Type B pancreatic cell (in vitro differentiated cells): ENCODE measurements at regions not wholly inside any gene's neighbourhood (a gene's known extent, or its start where the extent isn't known, plus 50 kb on each side); places are given as distances from the start of the nearest gene placed in this dataset.
A peak's percentile ranks its signal among the peaks of the same experiment; 100 is the strongest.

Experiments used
- DNase-seq: peaks from one replicate; pipeline ENCODE4 v3.0.0; 2021; ENCODE audit warnings: mixed read lengths; ENCODE audit not compliant: unreplicated experiment; ENCODE audit errors: extremely low spot score
- H3K27ac Mint-ChIP-seq: 2 replicates; pipeline ENCODE4 v1.8.0; 2021; ENCODE audit warnings: mild to moderate bottlenecking, mixed read lengths
- H3K27me3 Mint-ChIP-seq: 2 replicates; pipeline ENCODE4 v1.8.0; 2021; ENCODE audit warnings: mixed read lengths
- H3K36me3 Mint-ChIP-seq: 2 replicates; pipeline ENCODE4 v1.8.0; 2021; ENCODE audit warnings: mixed read lengths
- H3K4me1 Mint-ChIP-seq: one replicate; pipeline ENCODE4 v1.8.0; 2021; ENCODE audit warnings: mixed read lengths; ENCODE audit not compliant: unreplicated experiment
- H3K4me3 Mint-ChIP-seq: 2 replicates; pipeline ENCODE4 v1.8.0; 2021; ENCODE audit warnings: mild to moderate bottlenecking, mixed read lengths
- H3K9me3 Mint-ChIP-seq: 2 replicates; pipeline ENCODE4 v1.8.0; 2021; ENCODE audit warnings: mixed read lengths
- TF ChIP-seq, protein P1 (sequence below): fragments of 200-600 bp; sonication (generic); conservative IDR thresholded peaks from 2 replicates; pipeline ENCODE4 v1.5.0; 2021; ENCODE audit warnings: antibody characterized with exemption, mild to moderate bottlenecking

DNA sequence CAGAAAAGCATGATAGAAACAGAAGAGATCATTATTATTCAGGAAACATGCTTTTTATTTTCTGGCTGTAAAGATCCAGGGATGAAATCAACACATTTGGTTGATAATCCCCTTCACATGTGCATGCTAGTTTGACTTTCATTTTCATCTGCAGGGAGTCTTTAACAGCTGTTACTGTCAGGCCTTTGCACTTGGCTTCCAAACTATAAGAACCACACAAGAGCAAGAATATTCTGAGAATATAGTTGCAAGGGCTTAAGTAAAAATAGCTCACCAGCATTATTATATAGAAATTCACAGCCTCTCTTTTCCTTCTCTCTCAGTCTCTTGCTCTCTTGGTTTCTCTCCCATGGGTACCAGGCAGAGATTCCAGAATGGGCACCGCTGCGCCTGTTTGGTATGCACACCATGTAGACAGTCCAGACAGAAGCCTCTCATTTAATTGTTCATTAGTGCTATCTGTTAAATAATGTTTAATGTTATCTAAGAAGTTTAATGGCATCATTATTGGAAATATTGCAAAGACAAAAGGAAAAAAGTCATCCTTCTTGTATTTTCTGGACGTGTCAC lies 622.3 kb upstream of the PLXNA2 start:
- Mint-ChIP-seq H3K4me3 (no peak overlapping the region), H3K36me3 (no peaks in the 10 kb centered on the region), H3K27ac (no peak overlapping the region), H3K27me3 (no peaks in the 10 kb centered on the region), H3K9me3 (peaks cover 3% of the 10 kb centered on the region), H3K4me1 (no peaks in the 10 kb centered on the region)
- DNase-seq, result no peak
- TF ChIP-seq, protein P1, sequence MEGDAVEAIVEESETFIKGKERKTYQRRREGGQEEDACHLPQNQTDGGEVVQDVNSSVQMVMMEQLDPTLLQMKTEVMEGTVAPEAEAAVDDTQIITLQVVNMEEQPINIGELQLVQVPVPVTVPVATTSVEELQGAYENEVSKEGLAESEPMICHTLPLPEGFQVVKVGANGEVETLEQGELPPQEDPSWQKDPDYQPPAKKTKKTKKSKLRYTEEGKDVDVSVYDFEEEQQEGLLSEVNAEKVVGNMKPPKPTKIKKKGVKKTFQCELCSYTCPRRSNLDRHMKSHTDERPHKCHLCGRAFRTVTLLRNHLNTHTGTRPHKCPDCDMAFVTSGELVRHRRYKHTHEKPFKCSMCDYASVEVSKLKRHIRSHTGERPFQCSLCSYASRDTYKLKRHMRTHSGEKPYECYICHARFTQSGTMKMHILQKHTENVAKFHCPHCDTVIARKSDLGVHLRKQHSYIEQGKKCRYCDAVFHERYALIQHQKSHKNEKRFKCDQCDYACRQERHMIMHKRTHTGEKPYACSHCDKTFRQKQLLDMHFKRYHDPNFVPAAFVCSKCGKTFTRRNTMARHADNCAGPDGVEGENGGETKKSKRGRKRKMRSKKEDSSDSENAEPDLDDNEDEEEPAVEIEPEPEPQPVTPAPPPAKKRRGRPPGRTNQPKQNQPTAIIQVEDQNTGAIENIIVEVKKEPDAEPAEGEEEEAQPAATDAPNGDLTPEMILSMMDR, result no peak

DNA sequence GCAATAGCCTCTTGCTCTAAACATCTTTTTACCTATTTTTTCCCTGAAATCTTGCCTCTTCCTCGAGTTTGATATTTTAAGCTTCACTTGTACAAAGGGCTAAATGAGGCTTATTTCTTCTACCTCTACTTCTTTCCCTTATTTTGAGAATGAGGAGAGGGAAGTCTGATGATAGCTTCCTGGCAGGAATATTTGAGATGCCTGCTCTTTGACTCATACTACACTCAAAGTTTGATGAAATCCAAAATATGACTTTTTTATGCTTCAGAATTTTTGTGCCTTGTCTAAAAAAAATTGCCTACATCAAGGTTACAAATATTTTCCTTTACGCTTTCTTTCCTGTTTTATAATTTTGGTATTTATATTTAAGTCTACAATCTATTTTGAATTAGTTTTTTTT lies 624.4 kb upstream of the PLXNA2 start:
- H3K27ac Mint-ChIP-seq, result no peak overlapping the region
- DNase-seq, result no peak
- H3K9me3 Mint-ChIP-seq, result no peaks in the 10 kb centered on the region
- H3K4me3 Mint-ChIP-seq, result no peak overlapping the region
- no peaks in the 10 kb centered on the region for H3K36me3 Mint-ChIP-seq
- TF ChIP-seq, protein P1, result no peak
- no peaks in the 10 kb centered on the region for H3K4me1 Mint-ChIP-seq
- H3K27me3 Mint-ChIP-seq, result no peaks in the 10 kb centered on the region

DNA sequence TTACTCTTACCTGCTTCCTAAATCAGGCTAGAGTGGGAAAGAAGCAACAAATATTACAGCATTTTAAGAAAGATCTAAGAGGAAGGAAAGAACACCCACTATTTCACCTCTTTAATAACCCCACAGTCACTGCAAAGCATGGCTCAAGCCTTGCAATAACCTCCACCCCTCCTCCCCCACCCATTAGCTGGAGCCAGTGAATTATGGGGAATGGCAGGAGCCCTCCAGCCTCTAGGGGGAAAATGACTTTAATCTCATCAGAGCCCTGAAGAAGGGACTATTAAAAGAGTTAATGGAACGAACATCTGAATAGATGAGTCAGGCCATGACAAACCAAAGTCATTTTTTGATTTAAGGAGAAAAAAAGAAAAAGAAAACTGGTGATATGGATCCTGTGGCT lies 630.7 kb upstream of the PLXNA2 start:
- Mint-ChIP-seq H3K36me3 (no peaks in the 10 kb centered on the region), H3K27me3 (no peaks in the 10 kb centered on the region), H3K4me1 (peaks cover 13% of the 10 kb centered on the region), H3K4me3 (no peak overlapping the region), H3K27ac (no peak overlapping the region), H3K9me3 (no peaks in the 10 kb centered on the region)
- TF ChIP-seq, protein P1, result no peak
- DNase-seq, result no peak

DNA sequence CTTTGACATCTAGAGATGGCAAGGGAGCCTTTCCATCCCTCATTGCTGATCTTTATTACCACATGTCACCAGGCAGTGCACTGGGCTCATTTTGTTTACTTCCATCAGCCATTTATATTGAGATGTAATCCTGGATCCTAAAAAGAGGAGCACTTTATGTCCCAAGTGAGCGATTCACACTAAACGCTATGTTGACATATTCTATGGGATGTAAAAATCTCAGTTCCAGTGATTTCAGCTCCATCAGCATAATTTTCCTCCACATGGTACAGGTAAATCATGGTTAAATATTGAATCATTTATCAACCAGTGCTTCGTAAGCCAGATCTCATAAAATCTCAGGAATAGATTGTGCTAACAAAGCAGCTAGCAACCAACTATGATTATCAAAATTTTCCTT lies 634.8 kb upstream of the PLXNA2 start:
- DNase-seq, result no peak
- Mint-ChIP-seq H3K9me3 (peaks cover 6% of the 10 kb centered on the region), H3K4me1 (peaks cover 26% of the 10 kb centered on the region), H3K27ac (no peak overlapping the region), H3K4me3 (no peak overlapping the region), H3K36me3 (no peaks in the 10 kb centered on the region), H3K27me3 (no peaks in the 10 kb centered on the region)
- TF ChIP-seq, protein P1, result no peak

DNA sequence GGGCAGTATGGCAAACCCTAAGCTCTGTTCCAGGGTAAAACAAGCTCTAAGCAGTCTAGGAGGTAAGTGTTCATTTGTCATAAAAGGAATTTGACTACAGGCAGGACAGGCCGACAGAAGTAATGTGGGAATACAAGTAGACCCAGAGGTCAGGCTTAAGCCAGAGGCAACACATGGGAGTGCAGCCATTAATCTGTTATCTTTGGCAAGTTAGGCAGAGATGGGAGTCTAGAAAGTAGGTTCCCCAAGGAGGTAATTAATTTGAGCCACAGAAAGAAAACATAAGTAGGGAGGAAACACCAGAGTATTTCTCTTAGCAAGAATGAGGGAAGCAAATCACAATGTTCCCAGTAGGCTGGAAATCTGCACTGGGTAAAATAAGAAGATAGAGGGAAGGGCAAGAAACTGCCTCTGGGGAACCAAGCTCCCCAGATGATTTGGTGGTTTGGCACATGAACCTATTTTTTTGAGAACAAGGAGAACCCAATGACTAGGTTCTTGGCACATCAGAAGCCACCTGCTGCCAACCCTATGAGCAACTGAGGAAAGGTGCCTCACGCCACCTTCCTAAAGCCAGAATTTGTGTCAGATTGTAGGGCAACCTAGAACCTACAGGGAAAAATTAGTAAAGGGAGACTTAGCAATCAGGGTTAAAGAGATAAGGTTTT lies 636.4 kb upstream of the PLXNA2 start:
- no peaks in the 10 kb centered on the region for H3K36me3 Mint-ChIP-seq
- peak overlapping the region; percentile 34 for H3K4me3 Mint-ChIP-seq
- no peak overlapping the region for H3K27ac Mint-ChIP-seq
- TF ChIP-seq, protein P1, result no peak
- H3K4me1 Mint-ChIP-seq, result peaks cover 34% of the 10 kb centered on the region
- peaks cover 6% of the 10 kb centered on the region for H3K9me3 Mint-ChIP-seq
- DNase-seq, result no peak
- no peaks in the 10 kb centered on the region for H3K27me3 Mint-ChIP-seq
